T-helper 1 cell treated with Interleukin-12 subunit alpha and Interleukin-12 subunit beta and Interleukin-4 antibody, amounts not matched to agents 30 μg/mL and 1 μg/mL, for 36 hours (primary cell): ENCODE measurements at regions not wholly inside any gene's neighbourhood (a gene's known extent, or its start where the extent isn't known, plus 50 kb on each side); places are given as distances from the start of the nearest gene placed in this dataset.

ENCODE experiments used
- H3K27ac Mint-ChIP-seq: one replicate; pipeline ENCODE4 v1.8.0; 2021; ENCODE audit warnings: mild to moderate bottlenecking, mixed read lengths
- H3K27me3 Mint-ChIP-seq: one replicate; pipeline ENCODE4 v1.8.0; 2021; ENCODE audit warnings: low read depth, mixed read lengths
- H3K36me3 Mint-ChIP-seq: one replicate; pipeline ENCODE4 v1.8.0; 2021; ENCODE audit warnings: low read depth, mixed read lengths
- H3K4me1 Mint-ChIP-seq: one replicate; pipeline ENCODE4 v1.8.0; 2021; ENCODE audit warnings: low read depth, mixed read lengths
- H3K4me3 Mint-ChIP-seq: one replicate; pipeline ENCODE4 v1.8.0; 2021; ENCODE audit warnings: mild to moderate bottlenecking, moderate library complexity, mixed read lengths
- H3K9me3 Mint-ChIP-seq: one replicate; pipeline ENCODE4 v1.8.0; 2021; ENCODE audit warnings: mixed read lengths

DNA sequence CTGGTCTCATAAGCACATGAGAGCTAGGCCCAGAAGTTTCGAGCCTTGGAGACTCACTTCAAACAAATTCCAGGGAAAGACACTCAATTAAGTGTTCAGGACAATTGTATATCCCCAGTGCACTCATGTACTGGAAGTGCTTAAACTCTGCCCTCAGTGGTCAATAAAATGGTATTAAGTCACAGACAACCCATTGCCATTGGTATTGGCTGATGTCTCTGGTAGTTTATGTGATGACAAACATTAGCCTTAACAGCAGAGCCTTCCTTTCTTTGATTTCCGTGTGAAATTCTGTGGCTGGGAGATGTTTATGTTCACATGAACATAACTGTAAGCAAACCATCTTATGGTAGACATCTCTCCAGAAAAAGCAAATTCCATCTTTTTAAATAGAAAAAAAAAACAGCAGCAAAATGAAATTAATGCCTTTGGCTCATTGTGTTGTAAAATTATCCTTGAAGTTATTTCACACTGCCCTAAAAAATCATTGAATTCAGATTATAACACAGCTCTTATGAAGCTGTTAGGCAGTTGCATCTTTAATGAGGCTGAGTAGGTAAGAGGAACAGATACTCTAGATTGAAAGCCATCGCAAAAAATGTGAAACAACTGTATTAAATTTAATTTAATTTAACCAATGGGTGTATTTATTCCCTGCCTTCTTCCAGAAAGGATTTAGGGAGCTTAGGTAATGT is 216.2 kb upstream of the PLEKHG7 start:
- Mint-ChIP-seq H3K9me3 (peaks cover 6% of the 10 kb centered on the region), H3K4me1 (peaks cover 24% of the 10 kb centered on the region), H3K27me3 (no peaks in the 10 kb centered on the region), H3K27ac (no peak overlapping the region), H3K36me3 (peaks cover 3% of the 10 kb centered on the region), H3K4me3 (no peak overlapping the region)

DNA sequence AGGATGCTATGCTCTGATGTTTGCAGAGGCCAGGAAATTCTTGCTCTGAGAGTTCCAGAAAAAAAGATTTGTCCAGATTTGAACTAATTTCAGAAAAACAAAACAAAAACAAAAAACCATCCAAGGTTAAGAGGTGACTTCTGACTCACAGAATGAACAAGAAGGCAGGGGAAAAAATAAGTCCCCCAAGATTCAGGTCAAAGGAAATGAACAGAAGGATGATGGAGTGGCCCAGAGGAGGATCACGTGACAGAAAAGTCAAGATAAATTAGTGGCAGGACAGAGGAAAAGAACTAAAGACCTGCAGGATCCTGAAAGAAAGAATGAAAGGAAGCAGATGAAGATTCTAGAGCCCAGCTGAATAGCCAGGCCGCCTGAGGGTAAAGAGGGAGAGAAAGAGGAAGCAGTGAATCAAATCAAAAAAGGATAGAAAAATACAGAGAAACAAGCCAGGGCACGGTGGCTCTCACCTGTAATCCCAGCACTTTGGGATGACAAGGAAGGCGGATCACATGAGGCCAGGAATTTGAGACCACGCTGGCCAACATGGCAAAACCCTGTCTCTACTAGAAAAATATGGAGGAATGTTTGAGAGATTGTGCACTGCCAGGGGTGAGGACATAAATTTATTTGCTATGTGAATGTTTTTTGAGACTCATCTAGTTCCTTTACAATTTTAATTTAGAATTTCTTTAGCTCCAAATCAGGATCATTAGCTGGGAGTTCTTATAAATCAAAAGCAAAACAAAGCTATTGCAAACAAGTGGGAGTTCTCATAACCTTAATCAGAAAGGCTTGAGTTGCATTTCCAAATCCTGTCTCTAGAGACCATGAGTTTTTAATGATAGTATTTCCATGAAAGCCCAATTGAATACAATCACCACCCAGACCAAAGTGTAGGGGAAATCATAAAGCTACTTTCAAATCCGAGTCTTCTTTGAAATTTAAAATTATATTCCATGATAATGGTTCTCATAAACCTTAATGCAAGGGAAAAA is 217.1 kb upstream of the PLEKHG7 start:
- H3K4me3 Mint-ChIP-seq: no peak overlapping the region
- H3K36me3 Mint-ChIP-seq: peaks cover 6% of the 10 kb centered on the region
- peaks cover 7% of the 10 kb centered on the region for H3K9me3 Mint-ChIP-seq
- H3K4me1 Mint-ChIP-seq: peaks cover 24% of the 10 kb centered on the region
- no peaks in the 10 kb centered on the region for H3K27me3 Mint-ChIP-seq
- peak overlapping the region; percentile 5 for H3K27ac Mint-ChIP-seq

- Mint-ChIP-seq H3K36me3 (peaks cover 5% of the 10 kb centered on the region), H3K4me1 (peaks cover 11% of the 10 kb centered on the region), H3K27me3 (no peaks in the 10 kb centered on the region), H3K4me3 (no peak overlapping the region), H3K27ac (no peak overlapping the region), H3K9me3 (peaks cover 8% of the 10 kb centered on the region)
These were observed 220.2 kb upstream of the PLEKHG7 start for GRCh38 chr12:92482599-92482998.

- peaks cover 8% of the 10 kb centered on the region for H3K4me1 Mint-ChIP-seq
- peaks cover 8% of the 10 kb centered on the region for H3K9me3 Mint-ChIP-seq
- peaks cover 5% of the 10 kb centered on the region for H3K36me3 Mint-ChIP-seq
- no peaks in the 10 kb centered on the region for H3K27me3 Mint-ChIP-seq
- no peak overlapping the region for H3K27ac Mint-ChIP-seq
- no peak overlapping the region for H3K4me3 Mint-ChIP-seq
These were observed 221.7 kb upstream of the PLEKHG7 start for GRCh38 chr12:92481066-92481465.

DNA sequence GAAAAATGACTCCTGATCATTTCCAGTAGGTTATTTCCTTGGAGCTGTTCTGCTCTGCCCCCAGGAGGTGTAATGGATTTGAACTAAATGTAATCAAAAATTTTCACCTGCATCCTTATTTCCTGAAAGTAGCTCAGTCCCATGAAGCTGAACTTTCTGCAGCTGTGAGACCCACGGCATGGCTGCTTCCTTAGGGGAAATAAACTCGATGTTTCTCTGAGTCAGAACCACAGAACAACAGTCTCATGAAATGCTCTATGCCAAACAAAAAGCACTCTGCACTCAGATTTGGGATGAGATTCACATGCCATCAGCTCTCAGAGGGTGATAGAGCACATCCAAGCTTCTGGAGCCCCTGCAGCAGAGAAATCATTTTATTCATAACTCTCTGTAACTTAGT is 224.1 kb upstream of the PLEKHG7 start:
- H3K4me1 Mint-ChIP-seq: no peaks in the 10 kb centered on the region
- H3K27ac Mint-ChIP-seq: no peak overlapping the region
- H3K36me3 Mint-ChIP-seq: peaks cover 5% of the 10 kb centered on the region
- H3K4me3 Mint-ChIP-seq: no peak overlapping the region
- peaks cover 8% of the 10 kb centered on the region for H3K9me3 Mint-ChIP-seq
- H3K27me3 Mint-ChIP-seq: no peaks in the 10 kb centered on the region

DNA sequence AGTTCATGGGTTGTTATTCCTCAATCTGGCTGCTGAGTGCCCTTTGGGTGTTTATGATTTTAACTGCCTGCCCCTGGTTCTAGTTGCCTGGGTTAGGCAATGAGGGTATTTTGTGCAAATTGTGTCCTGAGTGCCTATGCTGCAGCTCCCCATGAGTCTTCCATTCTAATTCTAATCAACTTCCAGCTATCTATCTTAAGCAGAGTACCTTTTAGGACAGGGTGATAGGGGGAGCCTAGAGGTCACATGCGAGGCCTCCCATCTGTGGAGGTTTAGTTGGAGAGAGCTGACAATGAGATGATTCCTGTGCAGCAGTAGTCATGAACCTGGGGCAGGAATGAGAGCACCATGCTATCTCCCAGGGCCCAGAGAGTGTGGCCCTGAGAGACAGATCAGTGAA is 225.9 kb upstream of the PLEKHG7 start:
- no peaks in the 10 kb centered on the region for H3K4me1 Mint-ChIP-seq
- no peak overlapping the region for H3K27ac Mint-ChIP-seq
- H3K4me3 Mint-ChIP-seq: no peak overlapping the region
- H3K9me3 Mint-ChIP-seq: peaks cover 4% of the 10 kb centered on the region
- peaks cover 5% of the 10 kb centered on the region for H3K36me3 Mint-ChIP-seq
- no peaks in the 10 kb centered on the region for H3K27me3 Mint-ChIP-seq

GRCh38 chr12:92473564-92473963 is 229.2 kb upstream of the PLEKHG7 start:
- Mint-ChIP-seq H3K9me3 (no peaks in the 10 kb centered on the region), H3K27me3 (no peaks in the 10 kb centered on the region), H3K27ac (no peak overlapping the region), H3K4me1 (peaks cover 7% of the 10 kb centered on the region), H3K36me3 (peaks cover 2% of the 10 kb centered on the region), H3K4me3 (no peak overlapping the region)

GRCh38 chr12:92472201-92472600 is 230.6 kb upstream of the PLEKHG7 start:
- no peak overlapping the region for H3K27ac Mint-ChIP-seq
- no peak overlapping the region for H3K4me3 Mint-ChIP-seq
- H3K4me1 Mint-ChIP-seq: peaks cover 7% of the 10 kb centered on the region
- H3K27me3 Mint-ChIP-seq: no peaks in the 10 kb centered on the region
- peaks cover 2% of the 10 kb centered on the region for H3K36me3 Mint-ChIP-seq
- no peaks in the 10 kb centered on the region for H3K9me3 Mint-ChIP-seq

GRCh38 chr12:92471551-92471950 is 231.2 kb upstream of the PLEKHG7 start:
- no peak overlapping the region for H3K27ac Mint-ChIP-seq
- peaks cover 7% of the 10 kb centered on the region for H3K4me1 Mint-ChIP-seq
- H3K4me3 Mint-ChIP-seq: no peak overlapping the region
- no peaks in the 10 kb centered on the region for H3K9me3 Mint-ChIP-seq
- H3K36me3 Mint-ChIP-seq: peaks cover 2% of the 10 kb centered on the region
- no peaks in the 10 kb centered on the region for H3K27me3 Mint-ChIP-seq

GRCh38 chr12:92470608-92471021 is 232.2 kb upstream of the PLEKHG7 start:
- no peak overlapping the region for H3K4me3 Mint-ChIP-seq
- no peak overlapping the region for H3K27ac Mint-ChIP-seq

DNA sequence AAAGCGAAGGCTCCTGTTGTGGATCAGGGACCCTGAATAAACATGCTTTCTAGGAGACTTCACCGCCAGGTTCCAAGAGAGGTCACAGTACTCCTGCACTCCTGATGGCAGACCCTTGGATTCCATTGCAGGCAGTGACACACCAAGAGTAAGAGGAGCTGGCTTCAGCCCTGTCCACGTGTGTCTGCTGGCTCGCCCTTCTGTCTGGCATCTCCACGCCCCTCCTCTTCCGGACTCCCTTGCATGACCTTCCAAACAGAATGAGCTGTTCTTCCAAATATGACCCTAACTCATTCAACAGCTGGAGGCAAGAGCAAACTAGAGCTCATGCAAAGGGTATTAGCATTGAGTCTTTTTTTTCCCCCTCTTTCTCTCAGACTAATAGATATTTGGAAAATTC is 233.0 kb upstream of the PLEKHG7 start:
- H3K27ac Mint-ChIP-seq: no peak overlapping the region
- no peaks in the 10 kb centered on the region for H3K9me3 Mint-ChIP-seq
- no peaks in the 10 kb centered on the region for H3K27me3 Mint-ChIP-seq
- no peak overlapping the region for H3K4me3 Mint-ChIP-seq
- no peaks in the 10 kb centered on the region for H3K36me3 Mint-ChIP-seq
- H3K4me1 Mint-ChIP-seq: peaks cover 7% of the 10 kb centered on the region

More at GRCh38 chr12:92470608-92471021, 232.2 kb upstream of the PLEKHG7 start:
- Mint-ChIP-seq H3K36me3 (no peaks in the 10 kb centered on the region), H3K27me3 (no peaks in the 10 kb centered on the region), H3K4me1 (peaks cover 7% of the 10 kb centered on the region), H3K9me3 (no peaks in the 10 kb centered on the region)

GRCh38 chr12:92468358-92469020 is 234.3 kb upstream of the PLEKHG7 start:
- Mint-ChIP-seq H3K27ac (no peak overlapping the region), H3K36me3 (peaks cover 4% of the 10 kb centered on the region), H3K4me1 (peaks cover 8% of the 10 kb centered on the region), H3K9me3 (no peaks in the 10 kb centered on the region), H3K4me3 (no peak overlapping the region), H3K27me3 (no peaks in the 10 kb centered on the region)

GRCh38 chr12:92467886-92468285 is 234.9 kb upstream of the PLEKHG7 start:
- Mint-ChIP-seq H3K27me3 (no peaks in the 10 kb centered on the region), H3K36me3 (peaks cover 4% of the 10 kb centered on the region), H3K4me1 (peaks cover 8% of the 10 kb centered on the region), H3K27ac (no peak overlapping the region), H3K4me3 (no peak overlapping the region), H3K9me3 (no peaks in the 10 kb centered on the region)

GRCh38 chr12:92466391-92467305 is 236.1 kb upstream of the PLEKHG7 start:
- no peak overlapping the region for H3K27ac Mint-ChIP-seq
- H3K9me3 Mint-ChIP-seq: no peaks in the 10 kb centered on the region
- peaks cover 12% of the 10 kb centered on the region for H3K4me1 Mint-ChIP-seq
- no peaks in the 10 kb centered on the region for H3K27me3 Mint-ChIP-seq
- H3K36me3 Mint-ChIP-seq: peaks cover 4% of the 10 kb centered on the region
- no peak overlapping the region for H3K4me3 Mint-ChIP-seq
